ENCODE measurements at regions not wholly inside any gene's neighbourhood (a gene's known extent, or its start where the extent isn't known, plus 50 kb on each side); places are given as distances from the start of the nearest gene placed in this dataset.

DNA sequence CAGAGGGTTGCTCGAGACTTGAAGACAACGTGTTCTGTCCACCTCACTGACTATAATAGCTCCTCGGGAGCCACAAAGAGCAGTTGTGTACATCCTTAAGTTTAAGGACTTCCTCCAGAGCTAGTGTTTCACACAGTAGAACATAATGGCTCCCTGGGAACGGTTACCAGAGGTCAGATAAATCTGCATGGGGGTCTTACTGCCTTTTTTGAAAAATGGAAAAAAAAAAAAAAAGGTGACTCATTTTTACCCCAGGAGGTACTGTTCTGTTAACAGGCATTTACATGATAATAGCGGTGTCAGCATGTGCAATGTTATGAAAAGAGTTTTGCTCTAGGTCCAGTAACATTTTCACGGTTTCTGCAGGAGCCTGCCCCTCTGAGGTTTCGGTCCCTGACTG lies 498.9 kb upstream of the WWC1 start:
- no peaks in the 10 kb centered on the region for H3K4me1 ChIP-seq (ENCODE audit: control insufficient read depth, extremely low read depth, insufficient read depth, low read length)
- TF ChIP-seq JUN (IDR thresholded peaks at IDR 0.05; ENCODE audit: borderline replicate concordance, insufficient read depth, insufficient read length, low read depth) (no peak), GATA2 (IDR thresholded peaks at IDR 0.05; ENCODE audit: insufficient read depth, insufficient read length, low read depth, low read length) (no peak), POLR2AphosphoS5 (IDR thresholded peaks at IDR 0.05; ENCODE audit: insufficient read depth, low read depth, low read length) (no peak), FOS (IDR thresholded peaks at IDR 0.05; ENCODE audit: borderline replicate concordance, insufficient read depth, low read length) (no peak), EZH2 (IDR thresholded peaks at IDR 0.05; ENCODE audit: borderline replicate concordance, low read depth, low read length, severe bottlenecking) (no peak), POLR2A (IDR thresholded peaks at IDR 0.05; ENCODE audit: low read depth, low read length) (no peak), CTCF (IDR thresholded peaks at IDR 0.05; ENCODE audit: extremely low read depth in 1 of 2, insufficient read depth in 1 of 2, low read depth in 1 of 2, low read length in 2 of 2) (no peak), MYC (IDR thresholded peaks at IDR 0.05; ENCODE audit: low read depth, low read length) (no peak)
- TF ChIP-seq, protein P1, sequence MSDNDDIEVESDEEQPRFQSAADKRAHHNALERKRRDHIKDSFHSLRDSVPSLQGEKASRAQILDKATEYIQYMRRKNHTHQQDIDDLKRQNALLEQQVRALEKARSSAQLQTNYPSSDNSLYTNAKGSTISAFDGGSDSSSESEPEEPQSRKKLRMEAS (IDR thresholded peaks at IDR 0.05; ENCODE audit: insufficient read depth, insufficient read length) = no peak
- dilution Hi-C loops (cut with MboI; ENCODE audit: extremely low pct_ligation_motif_present, low sequenced_read_pairs) = no loop called here
- no peaks in the 10 kb centered on the region for H4K20me1 ChIP-seq (replicated peaks; ENCODE audit: control insufficient read depth, extremely low read depth, insufficient read depth, low read length)
- H3K27me3 ChIP-seq (ENCODE audit: control insufficient read depth in 2 of 2, insufficient read depth in 2 of 2, low read length in 2 of 2) = no peaks in the 10 kb centered on the region
- H3K36me3 ChIP-seq (ENCODE audit: control insufficient read depth in 2 of 2, extremely low read depth in 1 of 2, insufficient read depth in 2 of 2, low read length in 2 of 2) = no peaks in the 10 kb centered on the region
- H2AFZ ChIP-seq (ENCODE audit: low read depth, low read length) = no peak overlapping the region
- POLR2A ChIA-PET = no interaction called here
- peaks cover 5% of the 10 kb centered on the region for H3K9me3 ChIP-seq (replicated peaks; ENCODE audit: control insufficient read depth, insufficient read depth, low read length)
- BruUV-seq (replicated peaks) = no TSS peak
- no peaks in the 10 kb centered on the region for H3K79me2 ChIP-seq (ENCODE audit: control insufficient read depth, insufficient read depth, low read length)
- DNase-seq (ENCODE audit: low read depth, low spot score) (no peak), FAIRE-seq (no peak)
- H3K27ac ChIP-seq (ENCODE audit: insufficient read depth, low read depth, low read length) = no peak overlapping the region
- no peak overlapping the region for H3K4me2 ChIP-seq (ENCODE audit: insufficient read depth, low read length)
- no peak overlapping the region for H3K9ac ChIP-seq (replicated peaks; ENCODE audit: extremely low read depth, insufficient read depth, low read length)
- no peaks in the 10 kb centered on the region for H3K9me1 ChIP-seq (replicated peaks; ENCODE audit: control insufficient read depth, extremely low read depth, insufficient read depth, low read length)
- CTCF ChIA-PET = interaction anchor here (0.6 kb wide), 1 partner anchor 707 kb away, joined by 4 read pairs; no protein-coding TSS in a partner anchor
- H3K4me3 ChIP-seq (replicated peaks in 1 of 3; ENCODE audit: insufficient read depth in 1 of 3, low read depth in 1 of 3, low read length in 3 of 3) = no peak overlapping the region
- intact Hi-C loops (cut with micrococcal nuclease) = no loop called here

Measured in endothelial cell of umbilical vein (primary cell).